GM13977 (cell line): ENCODE measurements at regions not wholly inside any gene's neighbourhood (a gene's known extent, or its start where the extent isn't known, plus 50 kb on each side); places are given as distances from the start of the nearest gene placed in this dataset.

Experiments
- DNase-seq: peaks from one replicate; pipeline ENCODE4 v3.0.0; 2012; ENCODE audit warnings: low spot score
- CTCF ChIP-seq: IDR thresholded peaks from 2 replicates; pipeline ENCODE4 v1.5.1; 2012; ENCODE audit warnings: mild to moderate bottlenecking, control low read depth; ENCODE audit not compliant: insufficient read depth; ENCODE audit errors: extremely low read depth, missing control alignments
- in situ Hi-C: fragments of 300-500 bp; cut with MboI; formaldehyde crosslinking; loops from one replicate; pipeline ENCODE4 v1.12.0; 2022; ENCODE audit warnings: low sequenced_read_pairs, low pct_unique_long_range_greater_than_20kb, mixed read lengths, inconsistent platforms; ENCODE audit not compliant: unreplicated experiment

GRCh38 chr1:96978444-96978843, 256.9 kb downstream of the PTBP2 start:
- in situ Hi-C loops: no loop called here
- DNase-seq: no peak
- TF ChIP-seq CTCF: no peak

GRCh38 chr1:96978901-96979300, 257.3 kb downstream of the PTBP2 start:
- in situ Hi-C loops: no loop called here
- TF ChIP-seq CTCF: no peak

GRCh38 chr1:96979304-96980268, 258.0 kb downstream of the PTBP2 start:
- no peak for DNase-seq
- no peak for TF ChIP-seq CTCF
- in situ Hi-C loops: no loop called here

More at GRCh38 chr1:96978901-96979300, 257.3 kb downstream of the PTBP2 start:
- no peak for DNase-seq

DNA sequence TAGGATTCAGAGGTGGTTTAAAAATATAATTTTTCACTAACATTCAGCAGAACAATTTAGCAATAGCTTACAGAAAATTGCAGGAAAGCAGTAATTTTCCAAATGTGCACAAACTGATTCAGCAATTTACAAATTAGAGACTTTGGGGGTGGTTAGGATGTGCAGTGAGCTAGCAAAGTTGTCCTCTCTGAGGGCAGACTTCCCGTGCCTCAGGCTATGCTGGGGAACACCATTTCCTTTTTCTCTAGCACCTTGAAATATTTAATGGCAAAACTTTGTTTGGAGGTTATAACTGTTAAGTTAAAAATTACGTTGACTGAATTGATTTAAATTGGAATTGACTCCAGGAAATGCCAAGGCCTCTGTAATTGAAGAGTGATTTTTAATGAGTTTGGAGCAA, 258.9 kb downstream of the PTBP2 start:
- in situ Hi-C loops: no loop called here
- DNase-seq: no peak
- TF ChIP-seq CTCF: no peak

- TF ChIP-seq CTCF: no peak
- DNase-seq: no peak
- in situ Hi-C loops: no loop called here
These were observed 259.6 kb downstream of the PTBP2 start for GRCh38 chr1:96981181-96981580.

DNA sequence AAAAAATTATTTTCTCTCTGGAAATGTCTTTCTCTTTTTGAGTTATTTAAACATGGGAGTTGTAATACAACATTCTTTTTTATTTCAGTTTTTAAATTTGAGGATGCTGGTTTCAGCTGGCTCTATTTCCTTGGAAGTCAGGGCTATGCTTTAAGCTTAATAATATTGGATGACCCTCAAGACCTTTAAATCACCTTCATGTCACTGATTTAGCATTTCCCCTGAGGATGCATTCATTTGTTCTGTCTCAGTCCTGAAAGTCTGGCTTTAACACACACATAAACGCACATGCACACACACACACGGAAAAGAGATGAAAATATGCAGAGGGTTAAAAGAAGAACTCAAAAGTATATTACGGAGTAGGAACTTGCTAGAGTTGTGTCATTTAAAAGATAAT, 260.5 kb downstream of the PTBP2 start:
- TF ChIP-seq CTCF: no peak
- no peak for DNase-seq
- in situ Hi-C loops: no loop called here

DNA sequence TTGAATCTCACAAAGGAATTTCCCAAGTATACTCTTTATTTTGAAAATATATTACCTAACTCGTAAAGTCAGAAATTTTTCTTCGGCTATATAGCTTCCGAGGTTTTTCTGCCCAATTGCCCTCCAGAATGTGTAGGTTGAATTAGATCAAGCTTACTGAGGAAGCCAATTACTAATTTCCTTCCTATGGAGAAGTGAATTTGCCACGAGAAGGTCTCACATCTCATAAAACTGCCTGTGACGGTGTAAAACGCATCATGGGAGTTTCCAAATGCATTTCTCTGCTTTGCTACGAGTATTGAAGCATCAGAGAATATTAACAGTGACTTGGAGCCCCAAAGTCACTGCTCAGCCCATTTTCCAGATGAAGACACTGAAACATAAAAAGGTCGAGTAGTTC, 262.3 kb downstream of the PTBP2 start:
- in situ Hi-C loops: no loop called here

More for the DNA sequence above, 262.3 kb downstream of the PTBP2 start:
- TF ChIP-seq CTCF: no peak
- DNase-seq: no peak
